ENCODE measurements at regions not wholly inside any gene's neighbourhood (a gene's known extent, or its start where the extent isn't known, plus 50 kb on each side); places are given as distances from the start of the nearest gene placed in this dataset.

DNA sequence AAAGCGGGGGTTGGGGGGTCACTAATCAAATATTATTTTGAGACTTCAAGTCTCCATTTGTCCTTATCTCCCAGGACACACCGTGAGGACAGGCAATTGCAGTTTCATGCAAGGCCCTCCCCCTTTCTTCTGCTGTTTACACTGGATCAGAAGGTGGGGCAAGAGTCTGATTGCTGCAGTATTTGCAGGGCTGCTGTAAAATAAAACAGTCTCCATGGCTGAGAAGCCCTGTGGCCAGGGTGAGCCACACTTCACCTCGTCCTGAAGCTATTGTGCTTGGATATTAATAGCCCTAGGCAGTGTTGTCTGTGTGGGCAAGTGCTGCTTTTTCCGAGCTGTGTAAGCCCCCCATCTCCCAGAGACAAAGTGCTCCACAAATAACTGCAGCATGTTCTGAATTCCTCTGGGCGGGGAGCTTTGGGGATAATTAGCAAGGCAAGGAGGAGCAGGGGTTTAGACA is 187.4 kb upstream of the NTF3 start:
- DNase-seq (ENCODE audit: low read depth): no peak
- TF ChIP-seq, protein P1, sequence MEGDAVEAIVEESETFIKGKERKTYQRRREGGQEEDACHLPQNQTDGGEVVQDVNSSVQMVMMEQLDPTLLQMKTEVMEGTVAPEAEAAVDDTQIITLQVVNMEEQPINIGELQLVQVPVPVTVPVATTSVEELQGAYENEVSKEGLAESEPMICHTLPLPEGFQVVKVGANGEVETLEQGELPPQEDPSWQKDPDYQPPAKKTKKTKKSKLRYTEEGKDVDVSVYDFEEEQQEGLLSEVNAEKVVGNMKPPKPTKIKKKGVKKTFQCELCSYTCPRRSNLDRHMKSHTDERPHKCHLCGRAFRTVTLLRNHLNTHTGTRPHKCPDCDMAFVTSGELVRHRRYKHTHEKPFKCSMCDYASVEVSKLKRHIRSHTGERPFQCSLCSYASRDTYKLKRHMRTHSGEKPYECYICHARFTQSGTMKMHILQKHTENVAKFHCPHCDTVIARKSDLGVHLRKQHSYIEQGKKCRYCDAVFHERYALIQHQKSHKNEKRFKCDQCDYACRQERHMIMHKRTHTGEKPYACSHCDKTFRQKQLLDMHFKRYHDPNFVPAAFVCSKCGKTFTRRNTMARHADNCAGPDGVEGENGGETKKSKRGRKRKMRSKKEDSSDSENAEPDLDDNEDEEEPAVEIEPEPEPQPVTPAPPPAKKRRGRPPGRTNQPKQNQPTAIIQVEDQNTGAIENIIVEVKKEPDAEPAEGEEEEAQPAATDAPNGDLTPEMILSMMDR (conservative IDR thresholded peaks at IDR 0.05; ENCODE audit: low read depth, low read length): no peak
- H3K4me3 ChIP-seq (ENCODE audit: low read depth, low read length): no peak overlapping the region

- DNase-seq (ENCODE audit: low read depth): no peak
- no peak overlapping the region for H3K4me3 ChIP-seq (ENCODE audit: low read depth, low read length)
- TF ChIP-seq, protein P1 (conservative IDR thresholded peaks at IDR 0.05; ENCODE audit: low read depth, low read length): no peak
These were observed 185.7 kb upstream of the NTF3 start for GRCh38 chr12:5246196-5246595.

DNA sequence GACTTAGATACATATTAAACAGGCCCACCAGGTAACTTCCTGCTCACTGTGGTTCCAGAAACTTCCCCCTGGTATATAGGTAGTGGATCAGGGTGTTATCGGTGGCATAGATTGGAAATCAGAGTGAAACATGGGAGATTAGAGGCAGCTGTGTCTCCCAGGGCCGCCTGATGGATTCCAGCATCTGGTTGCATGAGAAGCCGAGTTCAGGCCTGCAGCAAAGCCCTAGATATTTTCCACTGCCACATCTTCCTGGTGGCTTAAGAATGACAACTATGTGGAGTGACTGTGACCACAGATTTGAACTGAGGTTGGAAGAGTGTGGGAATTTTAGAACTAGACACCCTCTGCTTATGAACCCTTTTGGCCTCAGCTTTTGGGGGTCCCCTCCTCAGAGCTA is 184.8 kb upstream of the NTF3 start:
- no peak for DNase-seq (ENCODE audit: low read depth)
- TF ChIP-seq, protein P1 (conservative IDR thresholded peaks at IDR 0.05; ENCODE audit: low read depth, low read length): no peak

DNA sequence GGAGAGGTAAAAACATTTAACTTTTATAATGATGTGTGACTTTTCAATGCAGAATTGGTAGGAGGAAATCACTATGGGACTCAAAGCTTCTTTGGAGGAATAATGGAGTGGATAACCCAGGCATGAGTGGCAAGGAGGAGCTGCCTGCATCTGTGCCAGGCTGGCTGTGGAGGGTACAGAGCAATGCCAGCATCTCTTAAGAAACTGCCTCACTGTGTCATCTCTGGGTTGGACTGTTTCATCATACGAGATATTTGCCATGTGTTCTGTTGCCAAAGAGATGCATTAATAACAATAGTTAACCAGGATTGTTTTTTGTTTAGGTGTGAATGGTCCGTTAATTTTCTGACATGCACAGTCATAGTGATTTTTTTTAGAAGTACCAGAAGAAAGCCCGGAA is 183.7 kb upstream of the NTF3 start:
- no peak overlapping the region for H3K4me3 ChIP-seq (ENCODE audit: low read depth, low read length)
- no peak for DNase-seq (ENCODE audit: low read depth)
- TF ChIP-seq, protein P1 (conservative IDR thresholded peaks at IDR 0.05; ENCODE audit: low read depth, low read length): no peak

More for the DNA sequence above, 184.8 kb upstream of the NTF3 start:
- no peak overlapping the region for H3K4me3 ChIP-seq (ENCODE audit: low read depth, low read length)

GRCh38 chr12:5248999-5249526 is 182.8 kb upstream of the NTF3 start:
- TF ChIP-seq, protein P1 (conservative IDR thresholded peaks at IDR 0.05; ENCODE audit: low read depth, low read length): no peak
- no peak for DNase-seq (ENCODE audit: low read depth)
- H3K4me3 ChIP-seq (ENCODE audit: low read depth, low read length): no peak overlapping the region

- no peak for DNase-seq (ENCODE audit: low read depth)
- TF ChIP-seq, protein P1 (conservative IDR thresholded peaks at IDR 0.05; ENCODE audit: low read depth, low read length): no peak
- H3K4me3 ChIP-seq (ENCODE audit: low read depth, low read length): no peak overlapping the region
These were observed 180.8 kb upstream of the NTF3 start for GRCh38 chr12:5251092-5251491.

DNA sequence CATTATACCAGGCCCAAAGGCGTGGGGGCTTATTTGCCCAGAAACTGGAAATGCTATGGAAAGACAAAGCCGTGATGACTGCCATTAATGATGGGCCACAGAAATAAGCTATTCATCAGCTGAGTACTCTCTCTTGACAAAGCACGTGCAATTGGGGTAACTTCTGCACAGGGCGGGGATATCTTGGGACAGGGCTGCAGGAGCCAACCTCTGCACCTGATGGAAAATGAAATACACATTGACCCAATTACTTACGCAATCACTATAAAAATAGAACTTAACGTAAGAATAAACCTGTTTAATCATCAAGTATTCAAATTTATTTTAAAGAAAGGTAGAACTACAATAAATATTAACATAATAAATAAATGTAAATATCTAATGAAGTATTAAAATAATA is 180.1 kb upstream of the NTF3 start:
- TF ChIP-seq, protein P1 (conservative IDR thresholded peaks at IDR 0.05; ENCODE audit: low read depth, low read length): no peak
- no peak overlapping the region for H3K4me3 ChIP-seq (ENCODE audit: low read depth, low read length)
- no peak for DNase-seq (ENCODE audit: low read depth)
